Calu3 (cell line): ENCODE measurements at regions not wholly inside any gene's neighbourhood (a gene's known extent, or its start where the extent isn't known, plus 50 kb on each side); places are given as distances from the start of the nearest gene placed in this dataset.

Source experiments
- BruUV-seq: library from RNA; stranded (reverse); fragments of 400-500 nt; replicated peaks from 2 replicates; lab custom pipeline; 2021; lab: Mats Ljungman, UMichigan
- CTCF ChIA-PET: fragments of 300-600 bp; sonication (Branson Sonifier 250); formaldehyde crosslinking; loops from one replicate; lab custom pipeline; 2022; ENCODE audit warnings: antibody characterized with exemption; lab: Charles Lee
- DNase-seq: peaks from one replicate; pipeline ENCODE4 v3.0.0; 2022
- H3K27ac Mint-ChIP-seq: one replicate; pipeline ENCODE4 v1.8.0; 2022; ENCODE audit warnings: mixed read lengths; ENCODE audit not compliant: unreplicated experiment
- H3K27me3 Mint-ChIP-seq: one replicate; pipeline ENCODE4 v1.8.0; 2022; ENCODE audit warnings: mixed read lengths; ENCODE audit not compliant: unreplicated experiment
- H3K36me3 Mint-ChIP-seq: one replicate; pipeline ENCODE4 v1.8.0; 2022; ENCODE audit warnings: mild to moderate bottlenecking, moderate library complexity, mixed read lengths; ENCODE audit not compliant: insufficient read depth, unreplicated experiment
- H3K4me1 Mint-ChIP-seq: one replicate; pipeline ENCODE4 v1.8.0; 2022; ENCODE audit warnings: mild to moderate bottlenecking, low read depth, mixed read lengths; ENCODE audit not compliant: unreplicated experiment
- H3K4me3 Mint-ChIP-seq: one replicate; pipeline ENCODE4 v1.8.0; 2022; ENCODE audit warnings: mild to moderate bottlenecking, low read depth, moderate library complexity, mixed read lengths; ENCODE audit not compliant: unreplicated experiment
- H3K9me3 Mint-ChIP-seq: one replicate; pipeline ENCODE4 v1.8.0; 2022; ENCODE audit warnings: low read depth, mixed read lengths; ENCODE audit not compliant: unreplicated experiment
- CTCF ChIP-seq: fragments of 200-600 bp; IDR thresholded peaks from one replicate; pipeline ENCODE4 v1.8.0; 2022; ENCODE audit warnings: antibody characterized with exemption; ENCODE audit not compliant: unreplicated experiment
- intact Hi-C: fragments of 100-400 bp; cut with micrococcal nuclease; formaldehyde crosslinking; loops from one replicate; pipeline ENCODE4 v1.10.0; 2022; ENCODE audit not compliant: unreplicated experiment

- intact Hi-C loops: no loop called here
- Mint-ChIP-seq H3K9me3 (no peaks in the 10 kb centered on the region), H3K27me3 (no peaks in the 10 kb centered on the region), H3K4me3 (no peak overlapping the region), H3K4me1 (peaks cover 12% of the 10 kb centered on the region), H3K36me3 (no peaks in the 10 kb centered on the region), H3K27ac (no peak overlapping the region)
- CTCF ChIA-PET: no interaction called here
- DNase-seq: no peak
- no peak for TF ChIP-seq CTCF
- BruUV-seq: no TSS peak
Measured at GRCh38 chr3:43201581-43201980, 84.8 kb upstream of the SNRK start.

GRCh38 chr3:43199645-43200306 lies 86.6 kb upstream of the SNRK start:
- Mint-ChIP-seq H3K27me3 (no peaks in the 10 kb centered on the region), H3K27ac (no peak overlapping the region), H3K4me1 (peaks cover 17% of the 10 kb centered on the region), H3K9me3 (no peaks in the 10 kb centered on the region), H3K36me3 (no peaks in the 10 kb centered on the region), H3K4me3 (no peak overlapping the region)
- TF ChIP-seq CTCF: no peak
- intact Hi-C loops: no loop called here
- no TSS peak for BruUV-seq
- CTCF ChIA-PET: no interaction called here
- no peak for DNase-seq

DNA sequence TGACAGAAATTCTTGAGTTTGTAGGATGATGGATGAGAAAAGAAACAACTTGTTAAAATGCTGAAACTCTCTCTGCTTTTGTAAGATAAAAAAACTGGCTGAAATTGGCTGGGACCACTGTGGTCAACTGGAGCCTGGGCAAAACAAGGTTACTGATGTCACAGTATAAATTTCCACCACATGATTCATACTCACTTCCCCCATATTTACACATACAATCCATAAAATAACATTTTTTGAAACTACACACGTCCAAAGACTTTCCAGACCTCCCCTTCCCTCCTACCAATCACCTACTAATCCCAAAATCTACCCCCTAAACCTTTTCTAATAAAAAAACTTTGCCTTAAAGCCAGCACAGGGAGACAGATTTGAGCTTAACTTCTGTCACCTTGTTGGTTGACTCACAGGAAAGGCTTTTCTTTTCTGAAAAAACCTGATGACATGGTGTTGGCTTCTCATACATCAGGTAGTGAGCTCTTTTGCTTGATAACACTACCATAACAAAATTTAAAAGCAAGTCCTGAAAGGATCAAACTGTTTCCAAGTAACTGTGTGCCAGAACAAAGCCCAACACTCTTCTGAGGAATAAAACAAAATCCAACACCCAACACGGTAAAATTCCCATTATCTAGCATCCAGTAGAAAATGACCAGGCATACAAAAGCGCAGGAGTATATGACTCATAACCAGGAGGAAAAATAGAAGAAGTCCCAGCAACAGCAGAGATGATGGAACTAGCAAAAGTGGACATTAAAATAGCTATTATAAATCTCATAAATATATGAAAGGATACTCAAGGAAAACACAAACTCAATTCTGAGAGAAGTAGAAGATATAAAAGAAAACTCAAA lies 87.3 kb upstream of the SNRK start:
- H3K27me3 Mint-ChIP-seq: no peaks in the 10 kb centered on the region
- H3K27ac Mint-ChIP-seq: no peak overlapping the region
- H3K4me3 Mint-ChIP-seq: no peak overlapping the region
- CTCF ChIA-PET: no interaction called here
- no peaks in the 10 kb centered on the region for H3K36me3 Mint-ChIP-seq
- no peaks in the 10 kb centered on the region for H3K9me3 Mint-ChIP-seq
- TF ChIP-seq CTCF: no peak
- H3K4me1 Mint-ChIP-seq: peaks cover 24% of the 10 kb centered on the region
- intact Hi-C loops: no loop called here
- no TSS peak for BruUV-seq
- no peak for DNase-seq

DNA sequence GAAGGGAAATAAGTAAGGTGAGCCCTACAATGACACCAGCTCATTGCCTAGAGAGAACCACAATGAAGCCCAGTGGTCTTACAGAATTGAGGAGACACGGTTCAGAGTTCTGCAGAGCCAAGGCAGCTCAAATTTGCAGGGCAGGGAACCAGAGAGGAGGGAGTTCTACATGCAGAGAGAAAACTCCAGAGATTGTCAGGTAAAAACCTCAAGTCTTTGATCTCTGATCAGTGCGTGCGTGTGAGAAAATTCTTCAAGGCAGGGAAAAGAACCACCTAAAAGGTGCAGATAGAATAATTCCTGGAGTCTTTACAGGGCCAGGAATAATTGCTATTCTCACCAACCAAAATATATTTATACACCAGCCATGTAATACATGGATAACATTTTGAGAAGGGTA lies 88.0 kb upstream of the SNRK start:
- BruUV-seq: no TSS peak
- no peak for TF ChIP-seq CTCF
- no peaks in the 10 kb centered on the region for H3K9me3 Mint-ChIP-seq
- no peak for DNase-seq
- no peaks in the 10 kb centered on the region for H3K27me3 Mint-ChIP-seq
- CTCF ChIA-PET: no interaction called here
- H3K4me1 Mint-ChIP-seq: peaks cover 28% of the 10 kb centered on the region
- intact Hi-C loops: no loop called here
- H3K4me3 Mint-ChIP-seq: no peak overlapping the region
- no peaks in the 10 kb centered on the region for H3K36me3 Mint-ChIP-seq
- H3K27ac Mint-ChIP-seq: no peak overlapping the region
